Brain microvascular endothelial cell (primary cell): ENCODE measurements at regions not wholly inside any gene's neighbourhood (a gene's known extent, or its start where the extent isn't known, plus 50 kb on each side); places are given as distances from the start of the nearest gene placed in this dataset.

Source experiments
- DNase-seq: peaks from one replicate; pipeline ENCODE4 v3.0.0-alpha.2; 2020
- H3K27ac ChIP-seq: fragments of 250-450 bp; sonication (Bioruptor Pico); 2 replicates; pipeline ENCODE4 v1.5.1; 2020; ENCODE audit warnings: mild to moderate bottlenecking, moderate library complexity
- H3K27me3 ChIP-seq: fragments of 250-450 bp; sonication (Bioruptor Pico); replicated peaks from 2 replicates; pipeline ENCODE4 v1.5.1; 2020; ENCODE audit warnings: mild to moderate bottlenecking
- H3K36me3 ChIP-seq: fragments of 250-450 bp; sonication (Bioruptor Pico); replicated peaks from 2 replicates; pipeline ENCODE4 v1.5.1; 2020; ENCODE audit warnings: mild to moderate bottlenecking
- H3K4me3 ChIP-seq: 2 replicates; pipeline ENCODE4 v1.5.1; 2011; ENCODE audit warnings: low read depth, mild to moderate bottlenecking, control low read depth, low read length, moderate library complexity
- CTCF ChIP-seq: IDR thresholded peaks from 2 replicates; pipeline ENCODE4 v1.5.1; 2011; ENCODE audit warnings: low read depth, mild to moderate bottlenecking, moderate library complexity, low read length, control low read depth, inconsistent platforms; ENCODE audit errors: missing control alignments
- in situ Hi-C: cut with HindIII; loops from 2 replicates; pipeline ENCODE4 v1.10.0; 2017; ENCODE audit warnings: low sequenced_read_pairs, low pct_ligation_motif_present

- Histone ChIP-seq H3K4me3 (no peak overlapping the region), H3K27ac (no peak overlapping the region), H3K27me3 (no peaks in the 10 kb centered on the region), H3K36me3 (no peaks in the 10 kb centered on the region)
- DNase-seq, result no peak
- in situ Hi-C loops, result no loop called here
- TF ChIP-seq CTCF, result no peak
Measured at GRCh38 chr17:13263746-13264145, 245.9 kb upstream of the ELAC2 start.

DNA sequence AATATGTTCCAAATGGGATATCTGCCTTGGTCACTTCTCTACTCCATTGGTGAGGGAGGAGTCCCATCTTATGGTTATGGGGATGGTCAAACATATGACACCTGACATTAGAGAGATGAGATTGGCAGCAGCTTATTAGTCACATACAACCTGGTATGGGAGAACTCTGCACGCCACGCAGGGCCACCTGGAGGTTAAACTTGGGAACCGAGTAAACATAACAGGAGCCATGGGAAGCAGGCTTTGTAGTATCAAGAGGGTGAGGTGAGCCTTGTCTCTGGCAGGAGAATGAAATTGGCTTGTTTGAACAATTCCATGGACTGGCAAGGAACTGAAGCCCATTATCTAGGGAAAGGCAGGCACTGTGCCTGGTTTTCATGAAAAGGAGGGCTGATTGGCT, 238.7 kb upstream of the ELAC2 start:
- Histone ChIP-seq H3K27ac (no peak overlapping the region), H3K4me3 (no peak overlapping the region), H3K36me3 (no peaks in the 10 kb centered on the region), H3K27me3 (no peaks in the 10 kb centered on the region)
- in situ Hi-C loops, result no loop called here
- no peak for DNase-seq
- no peak for TF ChIP-seq CTCF

- H3K27me3 ChIP-seq, result no peaks in the 10 kb centered on the region
- in situ Hi-C loops, result no loop called here
- no peak overlapping the region for H3K27ac ChIP-seq
- no peaks in the 10 kb centered on the region for H3K36me3 ChIP-seq
- H3K4me3 ChIP-seq, result no peak overlapping the region
- DNase-seq, result no peak
- TF ChIP-seq CTCF, result no peak
Measured at GRCh38 chr17:13253733-13254410, 236.0 kb upstream of the ELAC2 start.

DNA sequence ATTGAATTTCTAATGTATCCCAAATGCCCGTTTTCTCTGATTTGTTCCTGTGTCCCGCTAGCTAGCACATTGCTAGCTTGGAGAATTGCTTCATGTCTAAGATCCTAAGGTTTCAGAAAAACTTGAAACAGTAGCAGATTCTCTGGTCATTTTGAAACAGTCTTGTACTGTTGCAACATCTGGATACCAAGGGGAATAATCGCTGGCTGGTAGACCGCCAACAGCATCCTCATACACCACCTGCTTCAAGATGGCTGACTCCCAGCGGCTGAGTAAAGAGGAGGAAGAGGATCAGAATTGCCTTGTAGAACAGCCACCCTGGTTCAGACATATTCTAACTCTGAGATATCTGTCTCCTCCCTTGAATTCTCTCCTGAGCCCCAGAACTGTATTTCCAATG, 226.7 kb upstream of the ELAC2 start:
- Histone ChIP-seq H3K27me3 (no peaks in the 10 kb centered on the region), H3K4me3 (no peak overlapping the region), H3K36me3 (no peaks in the 10 kb centered on the region), H3K27ac (no peak overlapping the region)
- in situ Hi-C loops, result no loop called here
- no peak for TF ChIP-seq CTCF
- DNase-seq, result no peak

DNA sequence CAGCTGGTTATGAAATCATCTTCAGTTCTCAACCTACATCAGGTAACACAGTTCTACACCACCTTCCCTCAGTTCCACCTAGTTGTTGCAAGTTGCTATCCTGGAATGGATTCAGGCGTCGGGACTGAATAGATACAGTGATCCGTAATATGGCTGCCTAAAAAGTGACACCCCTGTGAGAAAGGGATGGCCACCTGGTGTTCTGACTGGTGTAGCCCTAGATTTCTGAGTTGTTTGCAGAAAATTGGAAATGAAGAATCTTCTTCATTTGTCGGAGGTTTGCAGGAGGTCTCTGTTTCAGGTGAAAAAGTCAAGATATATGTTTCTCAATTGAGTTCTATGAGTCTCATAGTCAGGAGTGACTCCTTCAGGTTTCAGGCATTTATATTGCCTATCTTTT, 225.8 kb upstream of the ELAC2 start:
- in situ Hi-C loops, result no loop called here
- no peak for DNase-seq
- no peak overlapping the region for H3K27ac ChIP-seq
- no peak overlapping the region for H3K4me3 ChIP-seq
- no peaks in the 10 kb centered on the region for H3K36me3 ChIP-seq
- H3K27me3 ChIP-seq, result no peaks in the 10 kb centered on the region
- TF ChIP-seq CTCF, result no peak

DNA sequence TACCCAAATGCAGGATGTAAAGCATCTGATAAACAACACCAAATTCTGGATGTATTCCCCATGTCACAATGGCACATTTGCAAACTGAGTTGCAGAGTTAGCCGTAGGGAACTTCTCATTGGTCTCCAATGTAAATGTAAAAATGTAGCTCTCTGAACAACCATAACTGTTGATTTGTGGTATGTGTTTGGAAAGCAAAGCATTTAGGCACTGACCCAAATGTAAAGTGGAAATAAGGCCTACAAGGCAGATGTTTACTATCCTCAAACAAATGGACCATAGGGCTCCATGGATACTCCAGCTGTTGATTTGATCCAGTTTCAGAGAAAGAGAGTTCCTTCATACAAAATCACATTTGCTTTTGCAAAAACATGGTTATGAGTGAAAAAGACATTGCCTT, 223.0 kb upstream of the ELAC2 start:
- TF ChIP-seq CTCF, result no peak
- no peak for DNase-seq
- H3K27ac ChIP-seq, result no peak overlapping the region
- H3K27me3 ChIP-seq, result no peaks in the 10 kb centered on the region
- H3K4me3 ChIP-seq, result no peak overlapping the region
- H3K36me3 ChIP-seq, result no peaks in the 10 kb centered on the region
- in situ Hi-C loops, result no loop called here
